ENCODE measurements at regions not wholly inside any gene's neighbourhood (a gene's known extent, or its start where the extent isn't known, plus 50 kb on each side); places are given as distances from the start of the nearest gene placed in this dataset.

GRCh38 chr6:68039641-68040311, 595.3 kb upstream of the ADGRB3 start:
- TF ChIP-seq CTCF (conservative IDR thresholded peaks at IDR 0.05; ENCODE audit: low read depth, low read length) (no peak), EZH2 (IDR thresholded peaks at IDR 0.05; ENCODE audit: borderline replicate concordance, low read depth, low read length, poor library complexity, severe bottlenecking) (no peak)

All from A673 (cell line).